ENCODE measurements at regions not wholly inside any gene's neighbourhood (a gene's known extent, or its start where the extent isn't known, plus 50 kb on each side); places are given as distances from the start of the nearest gene placed in this dataset.
"Not testable (repeated sequence)": the region's sequence is repeated elsewhere in the genome, so short reads cannot be mapped to it uniquely, and the experiment has no call there.

GRCh38 chr13:18273785-18274514, 907.7 kb downstream of the TUBA3C start:
- not testable (repeated sequence) for TF ChIP-seq CTCF, POLR2A, EP300 (IDR thresholded peaks at IDR 0.05)
